Uterus (tissue), 3 donors: ENCODE measurements at regions not wholly inside any gene's neighbourhood (a gene's known extent, or its start where the extent isn't known, plus 50 kb on each side); places are given as distances from the start of the nearest gene placed in this dataset.

Experiments
- DNase-seq, 2 donors: peaks; one replicate each; pipeline ENCODE4 v3.0.0-alpha.2; 2019 to 2020
- H3K27ac ChIP-seq, 2 donors: fragments of 200-600 bp; sonication (generic); 1 replicate in 1 of 2; 2 replicates in 1 of 2; pipeline ENCODE4 v1.5.1; 2016 to 2018
- H3K27me3 ChIP-seq, 2 donors: fragments of 200-600 bp; sonication (generic); one replicate each; pipeline ENCODE4 v1.5.1; 2018 to 2019; ENCODE audit warnings: control low read depth in 1 of 2
- H3K36me3 ChIP-seq, 2 donors: fragments of 200-600 bp; sonication (generic); one replicate each; pipeline ENCODE4 v1.5.1; 2019; ENCODE audit warnings: control low read depth in 1 of 2
- H3K4me1 ChIP-seq, 2 donors: fragments of 200-600 bp; sonication (generic); one replicate each; pipeline ENCODE4 v1.5.1; 2018 to 2019; ENCODE audit warnings: control low read depth in 1 of 2
- H3K4me3 ChIP-seq, 2 donors: fragments of 200-600 bp; sonication (generic); 1 replicate in 1 of 2; 2 replicates in 1 of 2; pipeline ENCODE4 v1.5.1; 2018 to 2019; ENCODE audit warnings: mild to moderate bottlenecking in 1 of 2
- H3K9me3 ChIP-seq, 2 donors: fragments of 200-600 bp; sonication (generic); one replicate each; pipeline ENCODE4 v1.5.1; 2019; ENCODE audit warnings: control low read depth in 1 of 2
- CTCF ChIP-seq, 4 experiments: fragments of 200-600 bp in 2 of 4; fragments of 450-650 bp in 2 of 4; sonication (generic) in 2 of 4; IDR thresholded peaks; one replicate each; pipeline ENCODE4 v1.5.1; 2016 to 2019; ENCODE audit warnings: antibody characterized with exemption in 4 of 4, mild to moderate bottlenecking in 2 of 4, moderate library complexity in 1 of 4
- POLR2A ChIP-seq, 2 donors: fragments of 450-650 bp; IDR thresholded peaks; one replicate each; pipeline ENCODE4 v1.6.1; 2016; ENCODE audit warnings: antibody characterized with exemption in 2 of 2, mild to moderate bottlenecking in 1 of 2, moderate library complexity in 1 of 2
- intact Hi-C: fragments of 100-400 bp; cut with DNase I; formaldehyde crosslinking; loops from one replicate; pipeline ENCODE4 v1.15.1; 2023; ENCODE audit warnings: low total_unique reads
- donor health status: DM: yes; HTN: yes; CAD: no.

- TF ChIP-seq POLR2A (IDR thresholded peaks at IDR 0.05) (no peak), CTCF (IDR thresholded peaks at IDR 0.05) (no peak)
- Histone ChIP-seq H3K9me3 (no peaks in the 10 kb centered on the region), H3K36me3 (no peaks in the 10 kb centered on the region), H3K4me3 (no peak overlapping the region), H3K27ac (no peak overlapping the region), H3K27me3 (no peaks in the 10 kb centered on the region), H3K4me1 (no peaks in the 10 kb centered on the region)
- intact Hi-C loops: no loop called here
- DNase-seq: no peak
Measured at GRCh38 chr21:19853709-19854575, 1144.3 kb upstream of the NCAM2 start.

GRCh38 chr21:19855522-19855921 is 1142.7 kb upstream of the NCAM2 start:
- Histone ChIP-seq H3K27ac (no peak overlapping the region), H3K4me3 (no peak overlapping the region), H3K27me3 (no peaks in the 10 kb centered on the region), H3K9me3 (no peaks in the 10 kb centered on the region), H3K4me1 (no peaks in the 10 kb centered on the region), H3K36me3 (no peaks in the 10 kb centered on the region)
- intact Hi-C loops: no loop called here
- TF ChIP-seq CTCF (IDR thresholded peaks at IDR 0.05): no peak
- TF ChIP-seq POLR2A (IDR thresholded peaks at IDR 0.05): no peak
- peak in 1 of 2 donors; percentile 11 for DNase-seq

GRCh38 chr21:19864476-19864875 is 1133.7 kb upstream of the NCAM2 start:
- intact Hi-C loops: no loop called here
- TF ChIP-seq CTCF (IDR thresholded peaks at IDR 0.05) (no peak), POLR2A (IDR thresholded peaks at IDR 0.05) (no peak)

GRCh38 chr21:19870682-19871081 is 1127.5 kb upstream of the NCAM2 start:
- intact Hi-C loops: no loop called here
- Histone ChIP-seq H3K27me3 (no peaks in the 10 kb centered on the region), H3K4me3 (no peak overlapping the region), H3K36me3 (no peaks in the 10 kb centered on the region), H3K27ac (no peak overlapping the region), H3K4me1 (no peaks in the 10 kb centered on the region), H3K9me3 (no peaks in the 10 kb centered on the region)
- TF ChIP-seq POLR2A (IDR thresholded peaks at IDR 0.05): no peak
- no peak for TF ChIP-seq CTCF (IDR thresholded peaks at IDR 0.05)
- no peak for DNase-seq

More at GRCh38 chr21:19864476-19864875, 1133.7 kb upstream of the NCAM2 start:
- DNase-seq: no peak
- Histone ChIP-seq H3K4me3 (no peak overlapping the region), H3K4me1 (no peaks in the 10 kb centered on the region), H3K27me3 (no peaks in the 10 kb centered on the region), H3K36me3 (no peaks in the 10 kb centered on the region), H3K27ac (no peak overlapping the region), H3K9me3 (no peaks in the 10 kb centered on the region)

- H3K4me1 ChIP-seq: no peaks in the 10 kb centered on the region
- DNase-seq: no peak
- TF ChIP-seq CTCF (IDR thresholded peaks at IDR 0.05): no peak
- no peak for TF ChIP-seq POLR2A (IDR thresholded peaks at IDR 0.05)
- H3K36me3 ChIP-seq: no peaks in the 10 kb centered on the region
- intact Hi-C loops: no loop called here
- no peak overlapping the region for H3K27ac ChIP-seq
- no peaks in the 10 kb centered on the region for H3K27me3 ChIP-seq
- H3K4me3 ChIP-seq: no peak overlapping the region
- no peaks in the 10 kb centered on the region for H3K9me3 ChIP-seq
Measured at GRCh38 chr21:19874521-19874920, 1123.7 kb upstream of the NCAM2 start.
